ENCODE measurements at regions not wholly inside any gene's neighbourhood (a gene's known extent, or its start where the extent isn't known, plus 50 kb on each side); places are given as distances from the start of the nearest gene placed in this dataset.
A peak's percentile ranks its signal among the peaks of the same experiment; 100 is the strongest.

DNA sequence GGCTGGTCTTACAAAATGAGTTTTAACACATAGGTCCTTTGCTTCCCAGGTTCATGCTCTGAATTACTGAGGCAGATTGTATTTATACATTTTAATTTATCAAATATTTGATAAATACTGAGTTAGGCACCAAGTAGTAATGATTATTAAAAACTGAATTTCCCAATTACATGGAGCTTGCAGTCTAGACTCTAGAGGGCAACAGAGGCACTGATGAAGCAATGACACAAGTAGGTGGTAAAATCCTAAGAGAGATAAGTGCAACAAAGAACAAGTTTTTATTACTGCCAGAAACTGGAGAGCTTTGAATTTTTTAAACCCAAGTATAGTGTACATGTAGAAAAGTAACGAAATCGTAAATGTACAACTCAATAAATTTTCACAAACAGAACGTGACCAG is 406.2 kb upstream of the RARB start:
- intact Hi-C loops (cut with DNase I), result no loop called here
- peak in 2 of 3 experiments; percentile 28 to 57 for TF ChIP-seq CTCF (IDR thresholded peaks at IDR 0.05)
- no peak for TF ChIP-seq POLR2AphosphoS5 (IDR thresholded peaks at IDR 0.05)
- no peak for TF ChIP-seq POLR2A (IDR thresholded peaks at IDR 0.05; ENCODE audit: low read depth)
- TF ChIP-seq EP300 (IDR thresholded peaks at IDR 0.05), result no peak
- no peaks in the 10 kb centered on the region for H3K36me3 ChIP-seq
- no peaks in the 10 kb centered on the region for H3K9me3 ChIP-seq
- no peaks in the 10 kb centered on the region for H3K4me1 ChIP-seq
- H3K27ac ChIP-seq (replicated peaks in 1 of 4), result no peak overlapping the region
- no peak for DNase-seq (ENCODE audit: extremely low spot score)
- WGBS, result 85% methylated on average over 3 of the region's 3 CpGs
- no peak overlapping the region for H3K4me3 ChIP-seq
- H3K27me3 ChIP-seq, result no peaks in the 10 kb centered on the region

GRCh38 chr3:25023876-25024275 is 404.2 kb upstream of the RARB start:
- Histone ChIP-seq H3K27ac (replicated peaks in 1 of 4) (no peak overlapping the region), H3K36me3 (no peaks in the 10 kb centered on the region), H3K4me1 (peaks cover 0 to 19% (median 11%) of the 10 kb centered on the region in 4 donors), H3K9me3 (no peaks in the 10 kb centered on the region), H3K27me3 (no peaks in the 10 kb centered on the region), H3K4me3 (no peak overlapping the region)
- intact Hi-C loops (cut with DNase I), result no loop called here
- TF ChIP-seq POLR2A (IDR thresholded peaks at IDR 0.05; ENCODE audit: low read depth) (no peak), EP300 (IDR thresholded peaks at IDR 0.05) (no peak), POLR2AphosphoS5 (IDR thresholded peaks at IDR 0.05) (no peak), CTCF (IDR thresholded peaks at IDR 0.05) (no peak)
- 92% methylated on average over 2 of the region's 2 CpGs for WGBS
- no peak for DNase-seq (ENCODE audit: extremely low spot score)

GRCh38 chr3:25025236-25025635 is 402.8 kb upstream of the RARB start:
- Histone ChIP-seq H3K9me3 (no peaks in the 10 kb centered on the region), H3K27ac (replicated peaks in 1 of 4) (no peak overlapping the region), H3K36me3 (no peaks in the 10 kb centered on the region), H3K27me3 (no peaks in the 10 kb centered on the region), H3K4me3 (no peak overlapping the region), H3K4me1 (peaks cover 0 to 25% (median 11%) of the 10 kb centered on the region in 4 donors)
- intact Hi-C loops (cut with DNase I), result no loop called here
- DNase-seq (ENCODE audit: extremely low spot score), result no peak
- no peak for TF ChIP-seq EP300 (IDR thresholded peaks at IDR 0.05)
- TF ChIP-seq POLR2A (IDR thresholded peaks at IDR 0.05; ENCODE audit: low read depth), result no peak
- no peak for TF ChIP-seq CTCF (IDR thresholded peaks at IDR 0.05)
- TF ChIP-seq POLR2AphosphoS5 (IDR thresholded peaks at IDR 0.05), result no peak

GRCh38 chr3:25027650-25028049 is 400.4 kb upstream of the RARB start:
- no peaks in the 10 kb centered on the region for H3K36me3 ChIP-seq
- H3K9me3 ChIP-seq, result no peaks in the 10 kb centered on the region
- H3K27me3 ChIP-seq, result no peaks in the 10 kb centered on the region
- DNase-seq (ENCODE audit: extremely low spot score), result no peak
- WGBS, result 33% methylated on average over 3 of the region's 3 CpGs
- no peak for TF ChIP-seq CTCF (IDR thresholded peaks at IDR 0.05)
- TF ChIP-seq EP300 (IDR thresholded peaks at IDR 0.05), result no peak
- no peak for TF ChIP-seq POLR2A (IDR thresholded peaks at IDR 0.05; ENCODE audit: low read depth)
- TF ChIP-seq POLR2AphosphoS5 (IDR thresholded peaks at IDR 0.05), result no peak
- intact Hi-C loops (cut with DNase I), result no loop called here
- peak overlapping the region in 3 of 4 donors; percentile 26 to 44 (median 34) for H3K27ac ChIP-seq (replicated peaks in 1 of 4)
- no peak overlapping the region for H3K4me3 ChIP-seq
- peaks cover 0 to 39% (median 12%) of the 10 kb centered on the region in 4 donors for H3K4me1 ChIP-seq

- TF ChIP-seq EP300 (IDR thresholded peaks at IDR 0.05) (no peak), POLR2AphosphoS5 (IDR thresholded peaks at IDR 0.05) (no peak), CTCF (IDR thresholded peaks at IDR 0.05) (no peak), POLR2A (IDR thresholded peaks at IDR 0.05; ENCODE audit: low read depth) (no peak)
- WGBS, result 36% methylated on average over 2 of the region's 2 CpGs
- peaks cover 0 to 50% (median 16%) of the 10 kb centered on the region in 4 donors for H3K4me1 ChIP-seq
- no peaks in the 10 kb centered on the region for H3K9me3 ChIP-seq
- H3K27me3 ChIP-seq, result no peaks in the 10 kb centered on the region
- no peak for DNase-seq (ENCODE audit: extremely low spot score)
- no peak overlapping the region for H3K4me3 ChIP-seq
- intact Hi-C loops (cut with DNase I), result loop anchor here (10.0 kb wide), 1 partner anchor 565 kb away; no protein-coding TSS in a partner anchor
- no peak overlapping the region for H3K27ac ChIP-seq (replicated peaks in 1 of 4)
- H3K36me3 ChIP-seq, result no peaks in the 10 kb centered on the region
Measured at GRCh38 chr3:25029820-25030219, 398.2 kb upstream of the RARB start.

Measured in esophagus muscularis mucosa (tissue), 4 donors.